ENCODE measurements at regions not wholly inside any gene's neighbourhood (a gene's known extent, or its start where the extent isn't known, plus 50 kb on each side); places are given as distances from the start of the nearest gene placed in this dataset.

DNA sequence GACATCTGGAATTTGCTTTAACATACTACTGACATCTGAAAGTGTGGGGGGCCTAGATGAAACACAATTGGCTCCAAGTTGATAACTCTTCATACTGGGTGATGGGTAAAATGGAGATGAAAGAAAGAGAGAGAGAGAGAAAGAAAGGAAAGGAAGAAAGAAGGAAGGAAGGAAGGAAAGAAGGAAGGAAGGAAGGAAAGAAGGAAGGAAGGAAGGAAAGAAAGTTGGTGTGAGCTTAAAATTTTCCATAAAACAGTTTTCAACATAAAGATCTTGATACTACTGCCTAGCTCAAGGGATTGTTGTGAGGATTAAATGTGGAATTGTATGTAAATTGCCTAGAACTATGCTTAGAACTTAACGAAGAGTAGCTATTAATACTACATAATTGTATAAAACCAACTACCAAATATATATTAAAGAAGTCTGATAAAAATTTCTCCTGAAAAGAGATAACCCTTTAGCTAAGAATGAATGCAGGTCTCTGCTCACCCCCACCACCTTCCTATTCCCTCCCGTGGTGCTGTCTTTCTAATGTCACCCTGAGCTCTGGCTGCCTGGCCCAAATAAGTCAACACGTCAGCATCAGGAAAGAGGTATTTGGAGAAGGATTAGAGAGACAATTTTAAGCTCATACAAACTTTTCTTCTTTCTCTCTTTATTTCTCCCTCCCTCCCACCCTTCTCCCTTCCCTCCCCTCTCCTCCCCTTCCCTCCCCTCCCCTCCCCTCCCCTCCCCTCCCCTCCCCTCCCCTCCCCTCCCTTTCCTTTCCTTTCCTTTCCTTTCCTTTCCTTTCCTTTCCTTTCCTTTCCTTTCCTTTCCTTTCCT, 89.3 kb upstream of the SGIP1 start:
- POLR2A ChIA-PET (ENCODE audit: unreplicated experiment) = interaction anchor here (0.6 kb wide), 1 partner anchor 179 kb away, joined by 4 read pairs; no protein-coding TSS in a partner anchor
- no peak for TF ChIP-seq EZH2 (IDR thresholded peaks at IDR 0.05; ENCODE audit: low read depth)
- no TSS peak for BruUV-seq (replicated peaks)
- DNase-seq = no peak
- Histone ChIP-seq H3K36me3 (ENCODE audit: low read depth) (no peaks in the 10 kb centered on the region), H3K4me1 (replicated peaks; ENCODE audit: insufficient read depth) (no peaks in the 10 kb centered on the region), H3K9me3 (ENCODE audit: insufficient read depth, low read depth) (no peaks in the 10 kb centered on the region), H3K4me2 (no peak overlapping the region), H4K20me1 (ENCODE audit: insufficient read depth) (no peaks in the 10 kb centered on the region), H3K27me3 (ENCODE audit: insufficient read depth, low read depth) (no peaks in the 10 kb centered on the region), H3K4me3 (no peak overlapping the region), H2AFZ (no peak overlapping the region), H3K79me2 (ENCODE audit: low read depth) (no peaks in the 10 kb centered on the region), H3K27ac (no peak overlapping the region), H3K9me2 (ENCODE audit: insufficient read depth) (no peaks in the 10 kb centered on the region), H3F3A (ENCODE audit: insufficient read depth, low read depth) (peaks cover 5% of the 10 kb centered on the region; the same call in 1 of the 2 replicates)
- CTCF ChIA-PET = no interaction called here
- intact Hi-C loops (cut with micrococcal nuclease; ENCODE audit: unreplicated experiment) = loop anchor here (5.0 to 10.0 kb wide), 3 partner anchors 268 to 1210 kb away; no protein-coding TSS in a partner anchor

DNA sequence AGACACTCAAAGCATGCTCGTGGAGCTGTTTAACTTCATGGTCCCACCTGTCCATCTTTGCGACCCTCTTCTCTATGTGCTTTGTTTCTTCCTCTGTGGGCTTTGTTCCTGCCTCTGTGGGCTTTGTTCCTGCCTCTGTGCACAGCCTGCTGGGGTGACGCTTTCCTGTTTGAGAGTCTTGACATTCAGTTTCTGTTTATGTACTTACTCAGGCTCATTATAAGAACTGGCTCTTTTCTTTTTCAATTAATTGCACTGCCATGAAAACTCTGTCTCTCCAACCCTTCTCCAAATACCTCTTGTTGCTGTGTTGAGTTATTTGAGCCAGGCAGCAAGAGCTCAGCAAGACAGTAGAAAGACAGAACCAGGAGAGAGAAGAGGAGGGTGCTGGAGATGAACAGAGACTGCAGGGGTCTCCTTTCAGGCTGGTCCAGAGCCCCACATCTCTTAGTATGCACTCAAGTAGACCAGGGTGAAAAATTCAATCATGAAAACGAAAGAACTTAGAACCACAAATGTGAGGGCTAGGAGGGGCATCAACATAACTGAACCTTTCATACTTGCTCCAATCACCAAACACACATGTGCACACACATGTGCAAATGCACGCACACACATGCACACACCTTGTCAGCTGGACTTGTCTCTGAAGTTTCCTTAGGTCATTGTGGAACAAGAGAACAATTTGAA, 88.3 kb upstream of the SGIP1 start:
- no peak overlapping the region for H3K4me3 ChIP-seq
- 0 out of 2 replicates have a peak, but pooled peaks cover 3% of the 10 kb centered on the region for H3K9me2 ChIP-seq (ENCODE audit: insufficient read depth)
- DNase-seq = no peak
- no peaks in the 10 kb centered on the region for H3K36me3 ChIP-seq (ENCODE audit: low read depth)
- no peak overlapping the region for H3K27ac ChIP-seq
- no peak overlapping the region for H3K4me2 ChIP-seq
- ChIA-PET POLR2A (ENCODE audit: unreplicated experiment) (interaction anchor here (0.6 kb wide), 1 partner anchor 180 kb away, joined by 4 read pairs; no protein-coding TSS in a partner anchor), CTCF (interaction anchor here (0.7 to 1.6 kb wide), 9 partner anchors 9 to 1542 kb away, joined by 3 to 6 read pairs (median 4); no protein-coding TSS in a partner anchor)
- BruUV-seq (replicated peaks) = no TSS peak
- peak overlapping the region; percentile 79 for H2AFZ ChIP-seq
- H3K9me3 ChIP-seq (ENCODE audit: insufficient read depth, low read depth) = no peaks in the 10 kb centered on the region
- intact Hi-C loops (cut with micrococcal nuclease; ENCODE audit: unreplicated experiment) = loop anchor here (1.0 to 10.0 kb wide), 7 partner anchors 192 to 1385 kb away; no protein-coding TSS in a partner anchor
- H3F3A ChIP-seq (ENCODE audit: insufficient read depth, low read depth) = peaks cover 5% of the 10 kb centered on the region; the same call in 1 of the 2 replicates
- H3K79me2 ChIP-seq (ENCODE audit: low read depth) = no peaks in the 10 kb centered on the region
- H3K4me1 ChIP-seq (replicated peaks; ENCODE audit: insufficient read depth) = no peaks in the 10 kb centered on the region
- H4K20me1 ChIP-seq (ENCODE audit: insufficient read depth) = no peaks in the 10 kb centered on the region
- no peaks in the 10 kb centered on the region for H3K27me3 ChIP-seq (ENCODE audit: insufficient read depth, low read depth)
- TF ChIP-seq, protein P1, sequence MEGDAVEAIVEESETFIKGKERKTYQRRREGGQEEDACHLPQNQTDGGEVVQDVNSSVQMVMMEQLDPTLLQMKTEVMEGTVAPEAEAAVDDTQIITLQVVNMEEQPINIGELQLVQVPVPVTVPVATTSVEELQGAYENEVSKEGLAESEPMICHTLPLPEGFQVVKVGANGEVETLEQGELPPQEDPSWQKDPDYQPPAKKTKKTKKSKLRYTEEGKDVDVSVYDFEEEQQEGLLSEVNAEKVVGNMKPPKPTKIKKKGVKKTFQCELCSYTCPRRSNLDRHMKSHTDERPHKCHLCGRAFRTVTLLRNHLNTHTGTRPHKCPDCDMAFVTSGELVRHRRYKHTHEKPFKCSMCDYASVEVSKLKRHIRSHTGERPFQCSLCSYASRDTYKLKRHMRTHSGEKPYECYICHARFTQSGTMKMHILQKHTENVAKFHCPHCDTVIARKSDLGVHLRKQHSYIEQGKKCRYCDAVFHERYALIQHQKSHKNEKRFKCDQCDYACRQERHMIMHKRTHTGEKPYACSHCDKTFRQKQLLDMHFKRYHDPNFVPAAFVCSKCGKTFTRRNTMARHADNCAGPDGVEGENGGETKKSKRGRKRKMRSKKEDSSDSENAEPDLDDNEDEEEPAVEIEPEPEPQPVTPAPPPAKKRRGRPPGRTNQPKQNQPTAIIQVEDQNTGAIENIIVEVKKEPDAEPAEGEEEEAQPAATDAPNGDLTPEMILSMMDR (conservative IDR thresholded peaks at IDR 0.05) = no peak
- no peak for TF ChIP-seq EZH2 (IDR thresholded peaks at IDR 0.05; ENCODE audit: low read depth)

DNA sequence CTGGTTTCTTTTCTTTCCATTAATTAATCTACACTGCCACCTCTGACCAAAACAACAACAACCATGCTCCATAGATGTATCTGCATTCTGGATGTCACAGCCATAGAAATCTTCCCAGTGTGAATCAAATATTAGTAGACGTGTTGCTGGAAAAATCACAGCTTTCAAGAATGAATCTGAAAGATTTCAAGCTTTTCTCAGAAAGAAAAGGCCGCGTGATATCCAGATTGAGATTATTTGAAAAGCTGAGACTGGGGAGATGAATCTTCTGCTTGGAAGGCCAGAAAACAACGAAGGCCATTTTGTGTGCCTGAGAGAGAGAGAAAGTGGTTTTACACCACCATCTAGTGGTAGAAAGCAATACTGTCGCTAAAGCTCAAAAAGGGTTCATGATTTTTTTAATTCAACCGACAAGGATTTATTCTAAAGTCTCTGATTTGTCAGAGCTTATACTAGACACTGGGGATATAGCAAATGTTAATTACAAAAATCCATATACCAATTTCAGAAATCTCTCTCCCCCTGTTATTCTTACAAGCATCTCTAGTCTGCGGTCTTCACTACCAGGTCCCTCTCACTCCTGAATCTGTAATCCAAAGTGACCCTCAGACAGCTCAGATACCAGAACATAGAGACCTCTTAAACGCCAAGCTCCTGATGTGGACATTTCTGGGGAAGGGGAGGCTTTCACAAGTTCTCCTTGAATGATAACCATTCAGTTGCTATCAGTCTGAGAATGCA, 87.5 kb upstream of the SGIP1 start:
- no TSS peak for BruUV-seq (replicated peaks)
- Histone ChIP-seq H3K27ac (no peak overlapping the region), H2AFZ (peak overlapping the region; percentile 79), H3K9me2 (ENCODE audit: insufficient read depth) (0 out of 2 replicates have a peak, but pooled peaks cover 3% of the 10 kb centered on the region), H3K79me2 (ENCODE audit: low read depth) (no peaks in the 10 kb centered on the region), H3K9me3 (ENCODE audit: insufficient read depth, low read depth) (no peaks in the 10 kb centered on the region), H3K27me3 (ENCODE audit: insufficient read depth, low read depth) (no peaks in the 10 kb centered on the region), H3K36me3 (ENCODE audit: low read depth) (no peaks in the 10 kb centered on the region), H3K4me2 (no peak overlapping the region), H3K4me1 (replicated peaks; ENCODE audit: insufficient read depth) (no peaks in the 10 kb centered on the region), H4K20me1 (ENCODE audit: insufficient read depth) (no peaks in the 10 kb centered on the region), H3K4me3 (no peak overlapping the region), H3F3A (ENCODE audit: insufficient read depth, low read depth) (no peaks in the 10 kb centered on the region)
- ChIA-PET POLR2A (ENCODE audit: unreplicated experiment) (no interaction called here), CTCF (interaction anchor here (0.6 to 1.6 kb wide), 11 partner anchors 10 to 1543 kb away, joined by 3 to 6 read pairs (median 4); no protein-coding TSS in a partner anchor)
- peak; percentile 24 to 36 for DNase-seq
- intact Hi-C loops (cut with micrococcal nuclease; ENCODE audit: unreplicated experiment) = loop anchor here (1.0 to 10.0 kb wide), 7 partner anchors 193 to 1386 kb away; no protein-coding TSS in a partner anchor
- TF ChIP-seq, protein P1 (conservative IDR thresholded peaks at IDR 0.05) = peak; percentile 86
- TF ChIP-seq EZH2 (IDR thresholded peaks at IDR 0.05; ENCODE audit: low read depth) = no peak

Measured in PC-9 (cell line).